ENCODE measurements at regions not wholly inside any gene's neighbourhood (a gene's known extent, or its start where the extent isn't known, plus 50 kb on each side); places are given as distances from the start of the nearest gene placed in this dataset.

DNA sequence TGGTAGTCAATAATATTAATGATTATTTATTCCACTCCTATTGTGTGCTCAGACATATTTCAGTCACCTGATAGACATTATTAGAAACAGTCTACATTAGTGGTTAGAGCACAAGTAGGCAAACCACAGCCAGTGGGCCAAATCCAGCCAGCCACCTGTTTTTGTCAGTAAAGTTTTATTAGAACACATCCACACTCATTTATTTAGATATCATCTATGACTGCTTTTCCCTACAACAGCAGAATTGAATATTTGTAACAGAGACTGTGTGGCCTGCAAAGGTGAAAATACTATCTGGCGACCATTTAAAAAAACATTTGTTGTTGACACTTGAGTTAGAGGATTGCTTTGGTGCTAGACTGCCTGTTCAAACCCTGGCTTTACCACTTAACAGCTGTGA, 220.0 kb upstream of the ZFP64 start:
- DNase-seq (ENCODE audit: low read depth): no peak
- TF ChIP-seq, protein P1, sequence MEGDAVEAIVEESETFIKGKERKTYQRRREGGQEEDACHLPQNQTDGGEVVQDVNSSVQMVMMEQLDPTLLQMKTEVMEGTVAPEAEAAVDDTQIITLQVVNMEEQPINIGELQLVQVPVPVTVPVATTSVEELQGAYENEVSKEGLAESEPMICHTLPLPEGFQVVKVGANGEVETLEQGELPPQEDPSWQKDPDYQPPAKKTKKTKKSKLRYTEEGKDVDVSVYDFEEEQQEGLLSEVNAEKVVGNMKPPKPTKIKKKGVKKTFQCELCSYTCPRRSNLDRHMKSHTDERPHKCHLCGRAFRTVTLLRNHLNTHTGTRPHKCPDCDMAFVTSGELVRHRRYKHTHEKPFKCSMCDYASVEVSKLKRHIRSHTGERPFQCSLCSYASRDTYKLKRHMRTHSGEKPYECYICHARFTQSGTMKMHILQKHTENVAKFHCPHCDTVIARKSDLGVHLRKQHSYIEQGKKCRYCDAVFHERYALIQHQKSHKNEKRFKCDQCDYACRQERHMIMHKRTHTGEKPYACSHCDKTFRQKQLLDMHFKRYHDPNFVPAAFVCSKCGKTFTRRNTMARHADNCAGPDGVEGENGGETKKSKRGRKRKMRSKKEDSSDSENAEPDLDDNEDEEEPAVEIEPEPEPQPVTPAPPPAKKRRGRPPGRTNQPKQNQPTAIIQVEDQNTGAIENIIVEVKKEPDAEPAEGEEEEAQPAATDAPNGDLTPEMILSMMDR (IDR thresholded peaks at IDR 0.05; ENCODE audit: insufficient read depth, low read depth, low read length, missing control alignments): no peak
- H3K4me3 ChIP-seq (ENCODE audit: low read length): no peak overlapping the region

GRCh38 chr20:52410731-52411234, 219.2 kb upstream of the ZFP64 start:
- TF ChIP-seq, protein P1 (IDR thresholded peaks at IDR 0.05; ENCODE audit: insufficient read depth, low read depth, low read length, missing control alignments): no peak

GRCh38 chr20:52410182-52410647, 218.6 kb upstream of the ZFP64 start:
- H3K4me3 ChIP-seq (ENCODE audit: low read length): no peak overlapping the region
- TF ChIP-seq, protein P1 (IDR thresholded peaks at IDR 0.05; ENCODE audit: insufficient read depth, low read depth, low read length, missing control alignments): no peak
- no peak for DNase-seq (ENCODE audit: low read depth)

More at GRCh38 chr20:52410731-52411234, 219.2 kb upstream of the ZFP64 start:
- no peak for DNase-seq (ENCODE audit: low read depth)
- no peak overlapping the region for H3K4me3 ChIP-seq (ENCODE audit: low read length)

- no peak overlapping the region for H3K4me3 ChIP-seq (ENCODE audit: low read length)
- TF ChIP-seq, protein P1 (IDR thresholded peaks at IDR 0.05; ENCODE audit: insufficient read depth, low read depth, low read length, missing control alignments): no peak
- DNase-seq (ENCODE audit: low read depth): no peak
These were observed 214.4 kb upstream of the ZFP64 start for GRCh38 chr20:52405986-52406385.

DNA sequence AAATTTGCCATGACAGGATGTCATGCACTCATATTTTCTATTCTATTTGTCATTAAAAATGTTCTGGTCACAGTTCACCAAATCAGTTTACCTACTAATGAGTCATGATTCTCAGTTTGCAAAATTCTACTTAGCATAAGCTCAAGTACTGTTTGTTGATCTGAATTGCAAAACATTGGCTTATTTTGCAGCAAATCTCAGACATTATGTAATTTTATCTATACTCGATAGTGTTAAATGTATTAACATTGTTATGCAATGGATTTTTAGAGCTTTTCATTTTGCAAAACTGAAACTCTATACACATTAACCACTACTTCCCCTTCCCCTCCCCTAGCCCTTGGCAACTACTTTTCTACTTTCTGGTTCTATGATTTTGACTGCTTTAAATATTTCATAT, 213.8 kb upstream of the ZFP64 start:
- no peak overlapping the region for H3K4me3 ChIP-seq (ENCODE audit: low read length)
- DNase-seq (ENCODE audit: low read depth): peak; percentile 6
- TF ChIP-seq, protein P1 (IDR thresholded peaks at IDR 0.05; ENCODE audit: insufficient read depth, low read depth, low read length, missing control alignments): no peak

DNA sequence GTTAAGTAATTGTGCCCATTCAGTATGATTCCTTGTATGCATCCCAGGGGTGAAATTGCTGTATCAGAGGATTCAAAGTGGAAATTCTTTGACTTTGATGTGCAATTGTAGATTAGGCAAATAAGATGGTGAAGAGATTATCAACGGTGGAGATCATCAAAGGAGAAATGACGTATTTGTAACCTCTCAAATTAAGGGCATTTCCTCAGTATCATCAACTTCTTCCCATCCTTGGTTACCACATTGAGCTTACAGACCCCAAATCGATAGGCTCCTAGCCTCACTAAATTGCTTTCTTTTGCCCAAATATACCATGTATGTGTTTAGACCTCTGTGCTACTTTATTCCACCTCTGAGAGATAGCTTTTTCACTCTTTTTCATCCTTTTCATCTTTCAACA, 213.1 kb upstream of the ZFP64 start:
- TF ChIP-seq, protein P1 (IDR thresholded peaks at IDR 0.05; ENCODE audit: insufficient read depth, low read depth, low read length, missing control alignments): no peak
- DNase-seq (ENCODE audit: low read depth): no peak
- no peak overlapping the region for H3K4me3 ChIP-seq (ENCODE audit: low read length)

DNA sequence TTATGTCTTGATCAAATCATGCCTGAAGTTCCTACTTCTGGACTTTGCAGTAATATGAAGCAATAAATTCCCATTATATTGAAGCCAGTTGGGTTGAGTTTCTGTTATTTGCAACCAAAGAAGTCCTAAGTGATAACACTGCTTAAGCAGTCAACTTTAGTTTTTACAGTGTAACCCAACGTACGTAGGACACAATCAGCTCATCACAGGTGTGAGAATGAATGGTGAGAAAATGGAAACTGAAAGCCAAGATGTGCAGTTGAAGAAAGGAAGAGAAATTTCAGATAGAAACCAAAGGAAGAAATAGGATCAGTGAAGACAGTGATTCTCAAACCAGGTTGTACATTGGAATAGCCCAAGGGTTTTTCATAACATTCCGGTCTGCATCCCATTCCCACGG, 211.4 kb upstream of the ZFP64 start:
- DNase-seq (ENCODE audit: low read depth): no peak
- TF ChIP-seq, protein P1 (IDR thresholded peaks at IDR 0.05; ENCODE audit: insufficient read depth, low read depth, low read length, missing control alignments): no peak

More for the DNA sequence above, 211.4 kb upstream of the ZFP64 start:
- no peak overlapping the region for H3K4me3 ChIP-seq (ENCODE audit: low read length)

Data from epithelial cell of esophagus (primary cell).